HL-60/S4 (cell line): ENCODE measurements at regions not wholly inside any gene's neighbourhood (a gene's known extent, or its start where the extent isn't known, plus 50 kb on each side); places are given as distances from the start of the nearest gene placed in this dataset.
"Not testable (repeated sequence)": the region's sequence is repeated elsewhere in the genome, so short reads cannot be mapped to it uniquely, and the experiment has no call there.

Experiments used
- in situ Hi-C: fragments of 300-500 bp; cut with MboI; formaldehyde crosslinking; loops from 2 replicates; pipeline ENCODE4 v1.14.3; 2022; ENCODE audit warnings: low sequenced_read_pairs

GRCh38 chr6:870096-870495 lies 177.2 kb upstream of the EXOC2 start:
- in situ Hi-C loops: no loop called here

- in situ Hi-C loops: no loop called here
Observed at GRCh38 chr6:868201-868600, 175.3 kb upstream of the EXOC2 start.

- in situ Hi-C loops: no loop called here
Observed at GRCh38 chr6:867378-867777, 174.4 kb upstream of the EXOC2 start.

- in situ Hi-C loops: no loop called here
Observed at GRCh38 chr6:866316-866715, 173.4 kb upstream of the EXOC2 start.

GRCh38 chr6:865846-866245 lies 172.9 kb upstream of the EXOC2 start:
- in situ Hi-C loops: no loop called here

- in situ Hi-C loops: no loop called here
Observed at GRCh38 chr6:863831-864230, 170.9 kb upstream of the EXOC2 start.

- in situ Hi-C loops: not testable (repeated sequence)
Observed at GRCh38 chr6:863127-863526, 170.2 kb upstream of the EXOC2 start.

- in situ Hi-C loops: no loop called here
Observed at GRCh38 chr6:859936-860335, 167.0 kb upstream of the EXOC2 start.

GRCh38 chr6:854406-855118 lies 161.6 kb upstream of the EXOC2 start:
- in situ Hi-C loops: no loop called here

GRCh38 chr6:852216-852615 lies 159.3 kb upstream of the EXOC2 start:
- in situ Hi-C loops: not testable (repeated sequence)

GRCh38 chr6:849075-849506 lies 156.2 kb upstream of the EXOC2 start:
- in situ Hi-C loops: no loop called here

GRCh38 chr6:845566-845965 lies 152.6 kb upstream of the EXOC2 start:
- in situ Hi-C loops: no loop called here

- in situ Hi-C loops: no loop called here
Observed at GRCh38 chr6:845101-845500, 152.2 kb upstream of the EXOC2 start.

GRCh38 chr6:842141-842540 lies 149.2 kb upstream of the EXOC2 start:
- in situ Hi-C loops: no loop called here

- in situ Hi-C loops: no loop called here
Observed at GRCh38 chr6:841569-841968, 148.6 kb upstream of the EXOC2 start.

- in situ Hi-C loops: no loop called here
Observed at GRCh38 chr6:839201-839600, 146.3 kb upstream of the EXOC2 start.

- in situ Hi-C loops: no loop called here
Observed at GRCh38 chr6:837380-837779, 144.4 kb upstream of the EXOC2 start.

- in situ Hi-C loops: no loop called here
Observed at GRCh38 chr6:836276-836853, 143.4 kb upstream of the EXOC2 start.

- in situ Hi-C loops: no loop called here
Observed at GRCh38 chr6:835476-836160, 142.7 kb upstream of the EXOC2 start.

GRCh38 chr6:834866-835265 lies 141.9 kb upstream of the EXOC2 start:
- in situ Hi-C loops: no loop called here

- in situ Hi-C loops: no loop called here
Observed at GRCh38 chr6:834190-834589, 141.3 kb upstream of the EXOC2 start.

GRCh38 chr6:832804-833203 lies 139.9 kb upstream of the EXOC2 start:
- in situ Hi-C loops: not testable (repeated sequence)
